Right atrium auricular region (tissue), 2 donors: ENCODE measurements at regions not wholly inside any gene's neighbourhood (a gene's known extent, or its start where the extent isn't known, plus 50 kb on each side); places are given as distances from the start of the nearest gene placed in this dataset.

Source experiments
- DNase-seq: peaks from one replicate; pipeline ENCODE4 v3.0.0-alpha.2; 2019; ENCODE audit warnings: low spot score
- H3K27ac ChIP-seq, 2 donors: fragments of 200-600 bp; sonication (generic); 1 replicate in 1 of 2; 2 replicates in 1 of 2; pipeline ENCODE4 v1.5.1; 2016 to 2019
- H3K27me3 ChIP-seq, 2 donors: fragments of 200-600 bp; sonication (generic); one replicate each; pipeline versions ENCODE4 v1.5.1 to v1.6.0; 2017 to 2019
- H3K36me3 ChIP-seq: fragments of 200-600 bp; sonication (generic); one replicate; pipeline ENCODE4 v1.5.1; 2016
- H3K4me1 ChIP-seq, 2 donors: fragments of 200-600 bp; sonication (generic); one replicate each; pipeline versions ENCODE4 v1.5.1 to v1.6.0; 2017 to 2019
- H3K4me3 ChIP-seq, 2 donors: fragments of 200-600 bp; sonication (generic); 1 replicate in 1 of 2; 2 replicates in 1 of 2; pipeline ENCODE4 v1.5.1; 2017 to 2019; ENCODE audit warnings: mild to moderate bottlenecking in 1 of 2, moderate library complexity in 1 of 2
- H3K9me3 ChIP-seq, 2 donors: fragments of 200-600 bp; sonication (generic); one replicate each; pipeline ENCODE4 v1.5.1; 2019
- TF ChIP-seq, protein P1 (sequence below), 2 donors: fragments of 200-600 bp; sonication (generic); IDR thresholded peaks; one replicate each; pipeline ENCODE4 v1.5.1; 2019; ENCODE audit warnings: antibody characterized with exemption in 2 of 2

DNA sequence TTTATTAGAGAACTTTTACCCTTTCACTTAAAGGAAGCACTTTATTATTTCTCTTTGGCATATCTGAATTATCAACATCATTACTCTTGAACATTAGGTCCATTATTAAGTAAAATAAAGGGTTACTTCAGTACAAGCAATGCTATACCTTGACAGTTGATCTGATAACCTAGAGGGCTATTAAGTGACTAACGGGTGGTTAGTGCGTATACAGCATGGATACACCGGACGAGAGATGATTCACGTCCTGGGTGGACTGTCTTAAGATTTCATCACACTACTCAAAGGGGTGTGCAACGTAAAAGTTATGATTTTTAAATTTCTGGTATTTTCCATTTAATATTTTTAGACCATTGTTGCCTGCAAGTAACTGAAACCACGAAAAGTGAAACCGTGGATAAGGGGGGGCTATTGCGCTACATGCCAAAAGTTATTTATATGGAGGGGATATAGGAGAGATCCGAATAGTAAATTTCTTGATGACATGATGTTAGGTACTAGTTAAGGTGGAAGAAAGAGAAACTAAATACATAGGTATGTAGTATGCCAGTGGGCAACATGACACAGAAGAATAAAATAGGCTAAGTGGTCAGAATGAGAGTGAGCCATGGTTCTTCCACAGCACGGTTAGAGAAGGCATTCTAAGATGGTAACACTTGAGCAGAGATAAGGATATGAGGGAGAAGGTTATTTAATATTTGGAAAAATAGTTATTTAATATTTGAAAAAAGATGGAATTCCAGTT lies 230.8 kb upstream of the ANKRD50 start:
- peaks cover 0 to 19% of the 10 kb centered on the region in 2 donors for H3K4me1 ChIP-seq
- H3K27ac ChIP-seq, result no peak overlapping the region
- TF ChIP-seq, protein P1, sequence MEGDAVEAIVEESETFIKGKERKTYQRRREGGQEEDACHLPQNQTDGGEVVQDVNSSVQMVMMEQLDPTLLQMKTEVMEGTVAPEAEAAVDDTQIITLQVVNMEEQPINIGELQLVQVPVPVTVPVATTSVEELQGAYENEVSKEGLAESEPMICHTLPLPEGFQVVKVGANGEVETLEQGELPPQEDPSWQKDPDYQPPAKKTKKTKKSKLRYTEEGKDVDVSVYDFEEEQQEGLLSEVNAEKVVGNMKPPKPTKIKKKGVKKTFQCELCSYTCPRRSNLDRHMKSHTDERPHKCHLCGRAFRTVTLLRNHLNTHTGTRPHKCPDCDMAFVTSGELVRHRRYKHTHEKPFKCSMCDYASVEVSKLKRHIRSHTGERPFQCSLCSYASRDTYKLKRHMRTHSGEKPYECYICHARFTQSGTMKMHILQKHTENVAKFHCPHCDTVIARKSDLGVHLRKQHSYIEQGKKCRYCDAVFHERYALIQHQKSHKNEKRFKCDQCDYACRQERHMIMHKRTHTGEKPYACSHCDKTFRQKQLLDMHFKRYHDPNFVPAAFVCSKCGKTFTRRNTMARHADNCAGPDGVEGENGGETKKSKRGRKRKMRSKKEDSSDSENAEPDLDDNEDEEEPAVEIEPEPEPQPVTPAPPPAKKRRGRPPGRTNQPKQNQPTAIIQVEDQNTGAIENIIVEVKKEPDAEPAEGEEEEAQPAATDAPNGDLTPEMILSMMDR (IDR thresholded peaks at IDR 0.05), result no peak
- H3K36me3 ChIP-seq, result no peaks in the 10 kb centered on the region
- H3K4me3 ChIP-seq, result no peak overlapping the region
- H3K27me3 ChIP-seq, result no peaks in the 10 kb centered on the region
- H3K9me3 ChIP-seq, result no peaks in the 10 kb centered on the region
- DNase-seq, result no peak

DNA sequence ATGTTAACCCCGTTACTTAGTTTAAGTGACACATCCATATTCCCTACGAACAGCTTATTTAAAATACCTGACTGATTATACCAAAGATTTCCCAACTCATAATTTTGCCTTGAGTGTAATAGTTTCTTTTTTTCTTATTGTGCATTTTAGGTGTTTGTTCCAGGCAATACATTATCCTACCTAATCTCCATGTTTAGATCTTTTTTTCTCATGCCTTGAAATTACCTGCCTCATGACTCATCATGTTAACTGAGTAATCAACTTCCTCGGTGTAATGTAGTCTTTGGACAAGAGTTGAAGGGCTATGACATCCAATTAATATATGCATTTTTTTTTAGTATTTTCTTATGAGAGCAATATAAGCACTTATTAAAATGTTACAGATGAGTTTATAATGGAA lies 228.7 kb upstream of the ANKRD50 start:
- H3K27ac ChIP-seq, result no peak overlapping the region
- H3K4me1 ChIP-seq, result peaks cover 0 to 26% of the 10 kb centered on the region in 2 donors
- H3K27me3 ChIP-seq, result no peaks in the 10 kb centered on the region
- no peaks in the 10 kb centered on the region for H3K36me3 ChIP-seq
- no peaks in the 10 kb centered on the region for H3K9me3 ChIP-seq
- TF ChIP-seq, protein P1 (IDR thresholded peaks at IDR 0.05), result no peak
- DNase-seq, result no peak
- no peak overlapping the region for H3K4me3 ChIP-seq

DNA sequence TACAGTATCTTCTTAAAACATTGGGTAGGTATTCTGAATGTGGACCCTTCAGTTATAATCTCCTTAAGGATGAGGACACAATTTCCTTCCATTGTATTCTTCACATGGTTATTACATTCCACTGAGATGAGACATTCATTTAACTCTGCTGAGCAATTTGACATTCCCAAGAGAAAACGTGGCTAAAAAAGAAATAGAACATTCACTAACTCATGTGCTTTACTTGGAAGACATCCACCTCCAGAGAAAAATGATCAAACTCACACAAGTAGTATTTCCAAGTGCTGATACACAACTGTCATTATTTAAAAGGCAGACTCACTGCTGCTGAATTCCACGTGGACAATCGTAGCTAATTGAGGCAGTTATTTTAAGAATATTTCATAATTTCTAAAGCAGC lies 227.9 kb upstream of the ANKRD50 start:
- TF ChIP-seq, protein P1 (IDR thresholded peaks at IDR 0.05), result no peak
- DNase-seq, result no peak
- H3K36me3 ChIP-seq, result no peaks in the 10 kb centered on the region
- peaks cover 0 to 29% of the 10 kb centered on the region in 2 donors for H3K4me1 ChIP-seq
- H3K27me3 ChIP-seq, result no peaks in the 10 kb centered on the region
- H3K9me3 ChIP-seq, result no peaks in the 10 kb centered on the region
- H3K27ac ChIP-seq, result peak overlapping the region; percentile 14 to 19
- no peak overlapping the region for H3K4me3 ChIP-seq

DNA sequence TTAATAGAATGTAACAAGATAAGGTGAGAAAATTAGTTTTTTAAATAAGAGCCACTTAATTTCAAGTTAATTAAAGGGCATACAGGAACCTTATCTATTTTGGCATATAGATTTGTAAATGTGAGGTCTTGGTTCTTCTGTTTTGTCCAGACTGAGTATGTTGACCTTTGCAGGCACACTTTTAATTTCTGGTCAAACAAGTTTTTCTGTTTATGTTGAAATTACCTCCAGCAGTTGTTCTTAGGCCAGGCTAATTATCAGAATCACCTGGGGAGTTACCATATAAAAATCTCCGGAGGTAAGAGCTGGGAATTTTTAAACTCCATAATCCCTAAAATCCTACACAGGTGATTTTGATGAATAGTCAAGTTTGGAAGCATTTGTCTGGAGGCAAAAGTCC lies 227.4 kb upstream of the ANKRD50 start:
- H3K36me3 ChIP-seq, result no peaks in the 10 kb centered on the region
- H3K4me1 ChIP-seq, result peaks cover 0 to 29% of the 10 kb centered on the region in 2 donors
- H3K27me3 ChIP-seq, result no peaks in the 10 kb centered on the region
- TF ChIP-seq, protein P1 (IDR thresholded peaks at IDR 0.05), result no peak
- no peaks in the 10 kb centered on the region for H3K9me3 ChIP-seq
- H3K27ac ChIP-seq, result peak overlapping the region in 1 of 2 donors; percentile 19
- no peak overlapping the region for H3K4me3 ChIP-seq
- no peak for DNase-seq

DNA sequence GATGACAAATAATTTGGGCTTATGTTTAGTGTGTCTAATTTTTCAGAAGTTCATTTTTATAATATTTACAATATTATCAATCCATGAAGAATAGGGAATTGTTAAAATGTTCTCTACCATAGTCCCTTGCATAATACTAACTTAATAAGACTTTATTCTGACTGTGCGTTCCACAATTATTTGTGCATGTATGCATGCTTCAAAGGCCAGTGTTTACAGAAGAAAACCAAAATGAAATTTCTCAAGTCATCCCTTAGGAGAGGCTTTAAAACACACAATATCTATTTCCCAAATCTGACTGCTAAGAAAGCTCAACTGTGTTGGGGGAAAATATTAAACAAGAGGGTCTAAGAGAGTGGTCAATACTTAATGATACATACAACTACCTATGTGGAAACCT lies 226.3 kb upstream of the ANKRD50 start:
- TF ChIP-seq, protein P1 (IDR thresholded peaks at IDR 0.05), result no peak
- Histone ChIP-seq H3K4me1 (peaks cover 0 to 29% of the 10 kb centered on the region in 2 donors), H3K4me3 (no peak overlapping the region), H3K36me3 (no peaks in the 10 kb centered on the region), H3K27ac (no peak overlapping the region), H3K27me3 (no peaks in the 10 kb centered on the region), H3K9me3 (no peaks in the 10 kb centered on the region)
- no peak for DNase-seq

DNA sequence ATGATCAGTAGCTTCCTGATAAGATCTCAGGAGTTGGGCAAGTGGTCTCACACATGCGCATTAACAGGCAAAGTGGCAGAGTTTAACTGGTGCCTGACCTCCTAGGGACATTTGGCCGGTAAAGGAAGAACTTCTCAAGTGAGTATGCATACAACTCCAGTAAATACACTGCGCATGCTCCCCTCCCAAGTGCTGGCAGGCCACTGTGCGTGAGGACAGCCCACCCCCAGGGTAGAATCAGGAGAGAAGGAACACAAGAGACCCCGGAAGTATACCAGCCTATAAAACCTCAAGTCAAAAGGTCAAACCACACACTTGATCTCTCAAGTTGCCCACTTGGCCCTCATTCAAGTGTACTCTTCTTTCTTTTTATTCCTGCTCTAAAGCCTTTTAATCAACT lies 225.5 kb upstream of the ANKRD50 start:
- H3K27ac ChIP-seq, result no peak overlapping the region
- no peaks in the 10 kb centered on the region for H3K36me3 ChIP-seq
- no peaks in the 10 kb centered on the region for H3K9me3 ChIP-seq
- no peaks in the 10 kb centered on the region for H3K27me3 ChIP-seq
- H3K4me3 ChIP-seq, result no peak overlapping the region
- TF ChIP-seq, protein P1 (IDR thresholded peaks at IDR 0.05), result no peak
- peaks cover 0 to 29% of the 10 kb centered on the region in 2 donors for H3K4me1 ChIP-seq
- no peak for DNase-seq
